Kidney tubule cell (primary cell): ENCODE measurements at regions not wholly inside any gene's neighbourhood (a gene's known extent, or its start where the extent isn't known, plus 50 kb on each side); places are given as distances from the start of the nearest gene placed in this dataset.

Experiments used
- DNase-seq: peaks from one replicate; pipeline ENCODE4 v3.0.0-alpha.2; 2018; ENCODE audit warnings: low spot score

- no peak for DNase-seq
Observed at GRCh38 chr6:87995461-87995860, 52.2 kb upstream of the SPACA1 start.

DNA sequence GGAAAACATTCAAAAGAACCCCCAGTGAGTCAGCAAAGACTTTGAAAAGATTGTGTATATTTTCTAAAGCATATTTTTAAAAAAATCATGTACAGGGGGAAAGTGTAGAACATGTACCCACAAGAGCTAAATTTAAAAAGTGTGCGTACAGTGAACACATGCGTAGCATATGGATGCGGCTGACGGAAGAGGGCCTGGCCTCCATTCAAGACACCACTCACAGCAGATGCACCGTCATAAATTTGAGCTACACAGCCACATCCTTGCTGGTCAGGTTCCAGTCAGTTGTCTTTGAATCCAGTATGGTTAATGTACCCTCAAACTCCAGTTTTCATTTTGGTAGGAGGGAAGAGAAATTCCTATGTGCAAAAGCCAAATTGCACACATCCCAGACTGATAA, 54.3 kb upstream of the SPACA1 start:
- no peak for DNase-seq

DNA sequence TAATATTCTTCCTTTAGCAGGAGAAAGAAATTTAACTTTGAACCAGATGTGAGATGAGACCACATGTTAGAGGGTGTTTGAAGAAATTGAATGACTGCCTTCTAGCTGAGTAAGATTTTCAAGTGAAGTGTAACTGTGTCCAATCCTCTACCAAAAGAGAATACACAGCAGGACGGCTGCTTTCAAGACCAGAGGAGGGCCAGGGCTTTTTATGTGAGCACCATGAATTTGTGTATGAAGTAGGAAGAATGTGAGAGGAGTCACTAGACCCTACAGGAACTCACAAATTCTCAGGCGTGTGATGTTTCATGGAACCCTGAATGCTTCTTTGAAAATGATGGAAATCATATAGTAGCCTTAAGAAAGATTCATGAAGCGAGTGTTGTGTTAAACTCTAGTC, 56.8 kb upstream of the SPACA1 start:
- DNase-seq = no peak

GRCh38 chr6:87982134-87982533, 65.5 kb upstream of the SPACA1 start:
- peak; percentile 15 for DNase-seq

DNA sequence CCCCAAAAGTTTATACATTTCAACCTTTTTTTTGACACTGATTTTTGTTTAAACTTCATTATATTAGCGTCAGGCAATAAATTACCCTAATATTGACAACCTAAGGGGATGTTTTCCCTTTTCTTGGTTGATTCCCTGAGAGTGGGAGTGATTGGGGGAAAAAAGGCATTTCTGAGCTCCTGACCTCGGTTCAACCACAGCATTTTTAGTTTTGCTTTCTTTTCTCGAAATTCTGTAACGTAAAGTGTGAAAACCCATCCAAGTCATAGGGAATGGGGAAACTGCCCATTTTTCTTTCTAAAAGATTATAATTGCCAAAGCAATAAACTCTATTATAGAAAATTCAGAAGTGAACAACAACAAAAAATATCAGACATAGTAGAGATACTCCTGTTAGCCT, 67.9 kb upstream of the SPACA1 start:
- no peak for DNase-seq

- DNase-seq = no peak
Observed at GRCh38 chr6:87976616-87977015, 71.0 kb upstream of the SPACA1 start.

DNA sequence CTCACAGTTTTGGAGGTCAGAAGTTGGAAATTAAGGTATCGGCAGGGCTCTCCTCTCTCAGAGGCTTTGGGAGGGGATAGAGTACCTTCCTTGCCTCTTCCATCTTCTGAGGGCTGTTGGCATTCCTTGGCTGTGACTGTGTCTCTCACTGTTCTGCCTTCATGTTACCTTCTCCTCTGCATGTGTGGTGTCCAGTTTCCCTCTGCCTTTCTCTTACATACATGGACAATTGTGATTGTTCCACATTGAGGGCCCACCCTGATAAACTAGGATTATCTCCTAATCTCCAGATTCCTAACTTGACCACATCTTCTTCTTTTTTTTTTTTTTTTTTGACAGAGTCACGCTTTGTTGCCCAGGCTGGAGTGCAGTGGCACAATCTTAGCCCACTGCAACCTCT, 72.1 kb upstream of the SPACA1 start:
- no peak for DNase-seq

- DNase-seq = no peak
Observed at GRCh38 chr6:87972279-87972678, 75.4 kb upstream of the SPACA1 start.

- no peak for DNase-seq
Observed at GRCh38 chr6:87971605-87972262, 75.9 kb upstream of the SPACA1 start.

GRCh38 chr6:87968435-87969278, 79.0 kb upstream of the SPACA1 start:
- peak; percentile 5 for DNase-seq

DNA sequence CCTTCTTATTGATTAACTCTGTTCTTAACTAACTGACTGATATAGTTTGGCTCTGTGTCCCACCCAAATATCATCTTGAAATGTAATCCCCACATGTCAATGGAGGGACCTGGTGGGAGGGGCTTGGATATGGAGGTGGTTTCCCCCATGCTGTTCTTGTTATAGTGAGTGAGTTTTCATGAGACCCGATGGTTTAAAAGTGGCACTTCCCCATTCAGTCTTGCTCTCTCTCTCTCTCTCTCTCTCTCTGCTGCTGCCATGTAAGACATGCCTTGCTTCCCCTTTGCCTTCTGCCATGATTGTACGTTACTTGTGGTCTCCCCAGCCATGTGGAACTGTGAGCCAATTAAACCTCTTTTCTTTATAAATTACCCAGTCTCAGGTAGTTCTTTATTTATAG, 81.8 kb upstream of the SPACA1 start:
- no peak for DNase-seq

- DNase-seq = no peak
Observed at GRCh38 chr6:87959083-87959482, 88.6 kb upstream of the SPACA1 start.

DNA sequence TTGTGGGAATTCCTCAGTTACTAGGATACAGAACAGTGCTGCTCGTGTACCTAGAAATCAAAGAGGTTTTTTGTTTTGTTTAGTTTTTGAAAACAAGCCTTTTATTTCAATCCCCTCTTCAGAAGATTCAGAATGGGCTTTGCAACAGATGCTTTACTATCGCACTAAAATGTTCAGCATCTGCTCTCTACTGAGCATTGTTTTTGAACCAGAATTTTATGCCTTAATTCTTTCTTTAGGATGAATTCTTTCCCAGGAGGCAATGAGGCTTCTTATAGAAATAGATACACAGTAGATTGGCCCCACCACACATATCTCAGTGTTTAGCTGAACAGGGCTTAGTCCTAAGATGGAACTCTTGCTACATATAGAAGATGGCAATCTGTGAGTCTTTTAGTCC, 95.9 kb upstream of the SPACA1 start:
- DNase-seq = no peak

DNA sequence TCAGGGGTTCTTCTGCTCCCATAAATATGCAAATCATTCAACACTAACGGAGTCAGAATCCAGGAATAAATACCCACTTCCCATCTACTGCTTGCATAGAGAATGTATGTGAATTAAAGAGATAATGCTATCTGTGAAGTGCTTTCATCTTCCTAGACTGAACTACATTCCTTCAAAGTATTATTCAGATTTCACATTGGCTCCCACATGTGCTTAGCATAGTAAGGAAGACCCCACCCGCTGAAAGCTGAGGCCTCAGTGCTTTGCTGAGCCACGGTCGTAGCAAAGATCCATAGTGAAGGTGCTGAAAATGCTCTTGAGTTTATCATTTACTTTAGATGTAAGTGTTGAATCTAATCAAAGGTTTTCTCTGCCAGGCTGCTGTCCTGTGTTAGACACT, 97.0 kb upstream of the SPACA1 start:
- DNase-seq = no peak

DNA sequence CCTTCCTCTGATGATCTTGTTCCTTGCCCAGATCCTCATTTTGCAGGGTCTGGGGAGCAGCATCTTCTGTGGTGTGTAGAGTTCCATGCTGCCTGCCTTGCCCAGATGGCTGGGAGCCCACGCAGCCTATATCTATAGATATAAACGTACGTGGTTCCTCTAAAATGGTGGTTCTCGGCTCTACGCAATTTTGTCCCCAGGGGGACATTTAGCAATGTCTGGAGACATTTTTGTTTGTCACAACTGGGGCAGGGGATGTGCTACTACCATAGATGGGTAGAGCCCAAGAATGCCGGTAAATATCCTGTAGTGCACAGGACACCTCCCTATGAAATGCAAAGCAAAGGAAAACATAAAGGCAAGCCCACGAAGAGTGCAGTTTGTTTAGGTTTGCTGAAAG, 98.4 kb upstream of the SPACA1 start:
- no peak for DNase-seq

DNA sequence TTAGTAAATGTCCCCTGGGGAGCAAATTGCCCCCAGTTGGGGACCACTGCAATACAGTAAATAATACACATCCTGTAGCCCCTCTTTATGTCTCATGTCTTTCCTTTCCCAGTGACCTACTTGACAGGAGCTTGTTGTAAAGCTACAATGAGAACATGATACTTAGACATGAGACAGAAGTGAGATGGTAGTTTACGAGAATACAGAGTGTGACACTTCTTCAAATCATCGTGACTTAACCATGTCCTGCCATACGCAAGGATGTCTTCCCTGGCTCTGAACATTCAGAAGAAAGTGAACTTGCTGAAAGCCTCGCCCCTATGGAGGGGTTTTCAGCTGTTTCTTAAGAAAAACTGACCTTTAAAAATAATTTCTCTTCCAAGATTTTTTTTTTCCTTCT, 101.0 kb upstream of the SPACA1 start:
- no peak for DNase-seq

GRCh38 chr6:87945966-87946365, 101.7 kb upstream of the SPACA1 start:
- no peak for DNase-seq

DNA sequence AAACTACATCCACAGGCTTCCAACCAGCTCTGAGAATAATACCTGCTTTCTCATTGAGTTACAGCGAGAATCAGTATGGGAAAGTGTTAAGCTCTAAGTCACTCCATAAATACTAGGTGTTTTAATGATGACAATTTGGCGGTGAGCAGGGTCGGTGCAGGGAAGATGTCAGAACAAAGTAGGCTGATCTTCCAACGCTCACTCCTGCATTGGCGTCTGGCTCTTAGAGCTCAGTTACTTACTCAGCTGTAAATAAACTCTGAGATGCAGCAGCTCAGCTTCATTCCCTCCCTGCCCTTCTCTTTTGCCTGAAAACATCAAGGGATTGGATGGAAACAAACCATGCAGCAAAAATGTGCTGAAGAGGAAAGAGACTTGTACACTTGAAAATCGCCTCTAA, 102.5 kb upstream of the SPACA1 start:
- no peak for DNase-seq

- peak; percentile 72 for DNase-seq
Observed at GRCh38 chr6:87944541-87944954, 103.1 kb upstream of the SPACA1 start.

GRCh38 chr6:87943191-87943590, 104.5 kb upstream of the SPACA1 start:
- no peak for DNase-seq

- DNase-seq = no peak
Observed at GRCh38 chr6:87941556-87942358, 105.9 kb upstream of the SPACA1 start.

DNA sequence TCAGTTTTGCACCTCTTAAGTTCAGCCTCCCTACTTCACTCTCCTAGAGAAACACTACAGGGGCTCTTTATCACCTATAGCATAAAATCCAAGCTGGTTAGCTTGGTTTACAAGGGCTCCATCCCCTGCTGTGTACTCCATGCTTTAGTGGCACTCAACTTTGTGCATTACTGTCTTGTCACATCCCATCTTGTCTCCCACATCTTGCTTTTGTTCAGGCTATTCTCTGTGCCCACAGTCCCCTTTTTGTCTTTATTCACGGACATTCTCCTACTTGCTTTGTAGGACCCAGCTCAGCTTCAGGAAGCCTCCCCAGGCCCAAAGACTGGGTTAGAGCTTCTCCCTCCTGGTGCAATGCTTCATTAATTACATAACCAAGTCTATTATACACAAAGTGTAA, 107.9 kb upstream of the SPACA1 start:
- no peak for DNase-seq

GRCh38 chr6:87938287-87938686, 109.4 kb upstream of the SPACA1 start:
- no peak for DNase-seq
